ENCODE measurements at regions not wholly inside any gene's neighbourhood (a gene's known extent, or its start where the extent isn't known, plus 50 kb on each side); places are given as distances from the start of the nearest gene placed in this dataset.

- no peak overlapping the region for H3K14ac ChIP-seq (ENCODE audit: insufficient read depth, low read length)
- no peaks in the 10 kb centered on the region for H3K79me2 ChIP-seq (ENCODE audit: insufficient read depth, low read length)
- peaks cover 53 to 59% of the 10 kb centered on the region in 2 experiments for H3K9me3 Mint-ChIP-seq
- H3K9ac ChIP-seq (ENCODE audit: extremely low read depth, insufficient read length, low read length), result no peak overlapping the region
- no peaks in the 10 kb centered on the region for H3K23me2 ChIP-seq (ENCODE audit: insufficient read length, low read depth, low read length, poor library complexity, severe bottlenecking)
- no peak overlapping the region for H4K91ac ChIP-seq (ENCODE audit: insufficient read length, low read depth, low read length)
- no peak overlapping the region for H2AK5ac ChIP-seq (ENCODE audit: insufficient read length, low read length)
- peaks cover 8 to 39% (median 38%) of the 10 kb centered on the region in 3 experiments for H3K36me3 Mint-ChIP-seq (ENCODE audit: insufficient read depth in 1 of 3, low read depth in 3 of 3)
- no peaks in the 10 kb centered on the region; the same call in 1 of the 2 replicates for H3K27me3 Mint-ChIP-seq (ENCODE audit: low read depth)
- no peak overlapping the region for H2BK20ac ChIP-seq (ENCODE audit: low read depth, low read length, poor library complexity, severe bottlenecking)
- H4K5ac ChIP-seq (ENCODE audit: insufficient read length, low read depth, low read length), result no peak overlapping the region
- H3K4ac ChIP-seq (ENCODE audit: low read depth, low read length), result no peak overlapping the region
- no peak overlapping the region for H3K4me2 ChIP-seq (ENCODE audit: insufficient read depth, insufficient read length, low read length)
- H2AFZ ChIP-seq (ENCODE audit: low read length), result no peak overlapping the region
- H2BK12ac ChIP-seq (ENCODE audit: insufficient read length, low read depth, low read length), result no peak overlapping the region
- peaks cover 13% of the 10 kb centered on the region for H3K9me3 ChIP-seq (ENCODE audit: control insufficient read depth, low read depth, low read length)
- no peak overlapping the region for H3K18ac ChIP-seq (ENCODE audit: insufficient read length, low read depth, low read length)
- no peak overlapping the region for H3K23ac ChIP-seq (ENCODE audit: insufficient read length, low read depth, low read length)
- no peaks in the 10 kb centered on the region for H4K20me1 ChIP-seq (ENCODE audit: control insufficient read depth, insufficient read depth, insufficient read length)
- H4K8ac ChIP-seq (replicated peaks; ENCODE audit: insufficient read length, low read depth, low read length), result no peak overlapping the region
- H2BK15ac ChIP-seq (ENCODE audit: low read depth, low read length), result no peak overlapping the region
- no peak for DNase-seq
- WGBS (ENCODE audit: extremely low coverage, insufficient read length, low lambda C conversion rate), result no CpG with 5 or more reads among the region's 2 CpGs
- H3K27me3 ChIP-seq (ENCODE audit: insufficient read depth, low read length), result no peaks in the 10 kb centered on the region
- peaks cover 3% of the 10 kb centered on the region in 2 experiments; a peak in 2 of 4 replicates for H3K4me1 Mint-ChIP-seq
- no peak for TF ChIP-seq CTCF (conservative IDR thresholded peaks at IDR 0.05)
- H2BK120ac ChIP-seq (ENCODE audit: low read depth, low read length, poor library complexity, severe bottlenecking), result no peak overlapping the region
- H3K4me3 Mint-ChIP-seq, result no peak overlapping the region
- no peaks in the 10 kb centered on the region for H3K79me1 ChIP-seq (ENCODE audit: insufficient read depth, low read depth, low read length, poor library complexity, severe bottlenecking)
- H3T11ph ChIP-seq (ENCODE audit: low read length), result no peak overlapping the region
- H3K4me1 ChIP-seq (ENCODE audit: insufficient read depth, low read length), result no peaks in the 10 kb centered on the region
- no peak overlapping the region for H3K27ac Mint-ChIP-seq
- H3K56ac ChIP-seq (ENCODE audit: insufficient read length, low read depth, low read length), result no peak overlapping the region
- no peak overlapping the region for H2BK5ac ChIP-seq (ENCODE audit: insufficient read length, low read length)
- no peak overlapping the region for H3K27ac ChIP-seq (ENCODE audit: insufficient read length, low read depth, low read length)
These were observed 586.2 kb upstream of the PTGER4 start for GRCh38 chr5:40093550-40093949.

Measured in H9 (cell line).